Kidney tubule cell (primary cell): ENCODE measurements at regions not wholly inside any gene's neighbourhood (a gene's known extent, or its start where the extent isn't known, plus 50 kb on each side); places are given as distances from the start of the nearest gene placed in this dataset.
A peak's percentile ranks its signal among the peaks of the same experiment; 100 is the strongest.

Source experiments
- DNase-seq: peaks from one replicate; pipeline ENCODE4 v3.0.0-alpha.2; 2018; ENCODE audit warnings: low spot score

GRCh38 chr10:116006508-116006907, 266.5 kb downstream of the GFRA1 start:
- no peak for DNase-seq

DNA sequence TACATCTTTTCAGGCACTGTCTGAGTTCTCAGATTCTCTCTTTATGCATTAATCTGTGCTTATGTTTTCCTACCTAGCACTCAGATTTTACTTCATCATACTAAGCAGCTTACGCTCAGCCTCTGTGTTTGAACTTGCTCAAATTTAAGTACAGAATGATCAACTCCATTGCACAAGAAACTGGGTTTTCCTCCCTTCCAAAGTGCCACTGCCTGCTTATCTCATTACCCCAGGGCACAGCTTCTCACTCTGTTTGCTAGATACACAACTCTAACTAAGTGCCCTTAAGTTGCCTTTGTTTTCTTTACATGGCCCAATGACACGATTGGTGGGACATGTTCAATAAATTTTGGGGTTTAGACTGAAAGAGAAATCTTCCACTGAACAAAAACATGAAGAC, 267.7 kb downstream of the GFRA1 start:
- no peak for DNase-seq

GRCh38 chr10:116002735-116003134, 270.3 kb downstream of the GFRA1 start:
- peak; percentile 33 for DNase-seq

DNA sequence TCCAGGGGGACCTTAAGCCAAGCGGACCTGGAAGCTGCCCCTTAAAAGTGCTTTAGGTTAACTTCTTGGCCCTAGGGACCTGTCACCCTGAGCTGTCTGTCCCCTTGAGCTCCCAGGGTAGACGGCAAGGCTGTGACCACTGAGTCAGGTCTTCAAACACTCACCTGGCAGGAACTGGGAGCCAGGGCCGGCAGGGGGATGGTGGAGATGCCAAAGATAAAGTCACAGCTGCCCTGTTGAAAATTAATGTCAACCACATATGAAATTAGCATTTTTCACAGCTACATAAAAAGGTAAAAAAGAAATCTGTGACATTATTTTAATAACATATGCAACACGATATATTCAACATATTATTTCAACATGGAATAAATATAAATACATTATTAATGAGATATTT, 271.0 kb downstream of the GFRA1 start:
- DNase-seq: no peak

DNA sequence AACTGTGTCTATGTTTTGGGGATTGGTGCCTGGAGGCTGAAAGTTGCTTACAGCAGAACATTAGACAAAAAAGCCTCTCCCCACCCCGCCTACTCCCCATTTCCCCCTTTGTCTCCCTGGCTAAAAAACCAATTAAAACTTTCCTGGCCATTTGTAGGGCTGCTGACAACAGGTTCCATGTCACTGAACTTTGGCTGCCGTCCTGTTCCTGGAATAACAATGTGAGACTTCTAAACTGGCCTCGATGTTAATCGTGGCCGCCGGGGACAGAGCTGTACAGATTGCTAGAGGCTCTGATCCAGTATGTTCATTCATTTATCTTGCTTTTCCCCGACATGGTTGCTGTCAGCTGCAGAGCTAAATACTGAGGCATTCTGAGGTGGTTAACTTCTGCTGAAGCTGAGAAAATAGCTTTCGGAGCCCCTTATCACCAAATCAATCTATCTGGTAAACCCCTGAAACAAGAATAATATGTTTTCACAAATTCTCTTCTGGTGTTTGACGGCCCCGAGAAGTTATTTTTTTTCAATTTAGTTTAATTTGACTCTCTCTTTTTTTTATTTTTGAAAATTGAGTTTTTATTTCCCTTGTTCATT, 271.6 kb downstream of the GFRA1 start:
- DNase-seq: peak; percentile 31

GRCh38 chr10:116000151-116000842, 272.7 kb downstream of the GFRA1 start:
- peak; percentile 17 for DNase-seq
